A673 (cell line): ENCODE measurements at regions not wholly inside any gene's neighbourhood (a gene's known extent, or its start where the extent isn't known, plus 50 kb on each side); places are given as distances from the start of the nearest gene placed in this dataset.

Source experiments
- EZH2 ChIP-seq: fragments of 200-600 bp; sonication (generic); IDR thresholded peaks from 2 replicates; pipeline ENCODE4 v1.6.1; 2017; ENCODE audit warnings: borderline replicate concordance, low read depth, mild to moderate bottlenecking, mixed read lengths, antibody characterized with exemption, low read length; ENCODE audit not compliant: poor library complexity, severe bottlenecking
- TF ChIP-seq, protein P1 (sequence below): fragments of 300-800, 200-600 bp; sonication (generic); conservative IDR thresholded peaks from 2 replicates; pipeline ENCODE4 v1.5.1; 2017; ENCODE audit warnings: low read depth, mild to moderate bottlenecking, antibody characterized with exemption, low read length, moderate library complexity, mixed read lengths

GRCh38 chr3:15989419-15989818 lies 185.1 kb upstream of the GALNT15 start:
- no peak for TF ChIP-seq EZH2
- TF ChIP-seq, protein P1, sequence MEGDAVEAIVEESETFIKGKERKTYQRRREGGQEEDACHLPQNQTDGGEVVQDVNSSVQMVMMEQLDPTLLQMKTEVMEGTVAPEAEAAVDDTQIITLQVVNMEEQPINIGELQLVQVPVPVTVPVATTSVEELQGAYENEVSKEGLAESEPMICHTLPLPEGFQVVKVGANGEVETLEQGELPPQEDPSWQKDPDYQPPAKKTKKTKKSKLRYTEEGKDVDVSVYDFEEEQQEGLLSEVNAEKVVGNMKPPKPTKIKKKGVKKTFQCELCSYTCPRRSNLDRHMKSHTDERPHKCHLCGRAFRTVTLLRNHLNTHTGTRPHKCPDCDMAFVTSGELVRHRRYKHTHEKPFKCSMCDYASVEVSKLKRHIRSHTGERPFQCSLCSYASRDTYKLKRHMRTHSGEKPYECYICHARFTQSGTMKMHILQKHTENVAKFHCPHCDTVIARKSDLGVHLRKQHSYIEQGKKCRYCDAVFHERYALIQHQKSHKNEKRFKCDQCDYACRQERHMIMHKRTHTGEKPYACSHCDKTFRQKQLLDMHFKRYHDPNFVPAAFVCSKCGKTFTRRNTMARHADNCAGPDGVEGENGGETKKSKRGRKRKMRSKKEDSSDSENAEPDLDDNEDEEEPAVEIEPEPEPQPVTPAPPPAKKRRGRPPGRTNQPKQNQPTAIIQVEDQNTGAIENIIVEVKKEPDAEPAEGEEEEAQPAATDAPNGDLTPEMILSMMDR: peak; percentile 46; the same call in 1 of the 2 replicates
